Stomach (tissue), 4 donors: ENCODE measurements at regions not wholly inside any gene's neighbourhood (a gene's known extent, or its start where the extent isn't known, plus 50 kb on each side); places are given as distances from the start of the nearest gene placed in this dataset.

ENCODE experiments used
- CTCF ChIP-seq, 7 experiments: fragments of 450-650 bp in 4 of 7; fragments of 200-600 bp in 3 of 7; sonication (generic) in 3 of 7; IDR thresholded peaks; one replicate each; pipeline ENCODE4 v1.5.1; 2016 to 2019; ENCODE audit warnings: antibody characterized with exemption in 7 of 7, control low read depth in 2 of 7, mild to moderate bottlenecking in 1 of 7
- EP300 ChIP-seq: sonication (generic); formaldehyde crosslinking; IDR thresholded peaks from one replicate; pipeline ENCODE4 v1.6.1; 2017; ENCODE audit warnings: antibody characterized with exemption
- POLR2A ChIP-seq, 4 donors: fragments of 450-650 bp; IDR thresholded peaks; one replicate each; pipeline ENCODE4 v1.6.1; 2016; ENCODE audit warnings: antibody characterized with exemption in 4 of 4, control low read depth in 2 of 4, mild to moderate bottlenecking in 1 of 4, moderate library complexity in 1 of 4

GRCh38 chr1:56017336-56017735, 562.0 kb downstream of the PLPP3 start:
- TF ChIP-seq CTCF (IDR thresholded peaks at IDR 0.05), result no peak
- TF ChIP-seq POLR2A (IDR thresholded peaks at IDR 0.05), result no peak
- no peak for TF ChIP-seq EP300
